PFSK-1 (cell line): ENCODE measurements at regions not wholly inside any gene's neighbourhood (a gene's known extent, or its start where the extent isn't known, plus 50 kb on each side); places are given as distances from the start of the nearest gene placed in this dataset.

ENCODE experiments used
- FOXP2 ChIP-seq: optimal IDR thresholded peaks from 2 replicates; pipeline ENCODE3; 2011; ENCODE audit warnings: borderline replicate concordance, control low read depth, inconsistent platforms; ENCODE audit not compliant: insufficient read depth; ENCODE audit errors: extremely low read length, extremely low read depth
- POLR2AphosphoS5 ChIP-seq: IDR thresholded peaks from 2 replicates; pipeline ENCODE4 v1.6.1; 2012; ENCODE audit warnings: low read depth, mild to moderate bottlenecking, control low read depth, low read length, moderate library complexity
- REST ChIP-seq, 2 experiments: IDR thresholded peaks; 2 replicates each; pipeline versions ENCODE4 v1.6.1 to v1.8.0; 2011 to 2012; ENCODE audit warnings: low read depth in 2 of 2, low read length in 2 of 2, control low read depth in 1 of 2, inconsistent platforms in 1 of 2, mild to moderate bottlenecking in 1 of 2, moderate library complexity in 1 of 2; ENCODE audit not compliant: insufficient read depth in 1 of 2
- SIN3A ChIP-seq: IDR thresholded peaks from 2 replicates; pipeline ENCODE4 v1.6.1; 2012; ENCODE audit warnings: mild to moderate bottlenecking, low read length, moderate library complexity, borderline replicate concordance; ENCODE audit not compliant: insufficient read depth
- TAF1 ChIP-seq: IDR thresholded peaks from 2 replicates; pipeline ENCODE4 v1.6.1; 2012; ENCODE audit warnings: low read length, control low read depth, borderline replicate concordance; ENCODE audit not compliant: insufficient read depth

- no peak for TF ChIP-seq SIN3A
- TF ChIP-seq REST (IDR thresholded peaks at IDR 0.05; ENCODE audit: insufficient read depth in 1 of 2, low read depth in 2 of 2, low read length in 2 of 2) = no peak
- no peak for TF ChIP-seq FOXP2
- TF ChIP-seq TAF1 = no peak
- no peak for TF ChIP-seq POLR2AphosphoS5
Measured at GRCh38 chr11:69385144-69385820, 91.3 kb downstream of the MYEOV start.

- TF ChIP-seq POLR2AphosphoS5 (no peak), TAF1 (no peak), REST (IDR thresholded peaks at IDR 0.05; ENCODE audit: insufficient read depth in 1 of 2, low read depth in 2 of 2, low read length in 2 of 2) (no peak), SIN3A (no peak), FOXP2 (no peak)
Measured at GRCh38 chr11:69385832-69386427, 92.0 kb downstream of the MYEOV start.

- no peak for TF ChIP-seq TAF1
- no peak for TF ChIP-seq REST (IDR thresholded peaks at IDR 0.05; ENCODE audit: insufficient read depth in 1 of 2, low read depth in 2 of 2, low read length in 2 of 2)
Measured at GRCh38 chr11:69386594-69387408, 92.8 kb downstream of the MYEOV start.

GRCh38 chr11:69387409-69387885, 93.5 kb downstream of the MYEOV start:
- no peak for TF ChIP-seq TAF1
- TF ChIP-seq FOXP2 = no peak
- TF ChIP-seq SIN3A = no peak
- no peak for TF ChIP-seq POLR2AphosphoS5
- no peak for TF ChIP-seq REST (IDR thresholded peaks at IDR 0.05; ENCODE audit: insufficient read depth in 1 of 2, low read depth in 2 of 2, low read length in 2 of 2)
